ENCODE measurements at regions not wholly inside any gene's neighbourhood (a gene's known extent, or its start where the extent isn't known, plus 50 kb on each side); places are given as distances from the start of the nearest gene placed in this dataset.
"Not testable (repeated sequence)": the region's sequence is repeated elsewhere in the genome, so short reads cannot be mapped to it uniquely, and the experiment has no call there.

- ATAC-seq: no peak
- intact Hi-C loops (cut with DNase I, micrococcal nuclease): no loop called here
Measured at GRCh38 chr9:81031422-81032029, 657.8 kb downstream of the TLE1 start.

GRCh38 chr9:81030027-81030426 lies 659.3 kb downstream of the TLE1 start:
- intact Hi-C loops (cut with DNase I, micrococcal nuclease): no loop called here
- DNase-seq: no peak

More at GRCh38 chr9:81031422-81032029, 657.8 kb downstream of the TLE1 start:
- DNase-seq: no peak

GRCh38 chr9:81028504-81028903 lies 660.8 kb downstream of the TLE1 start:
- DNase-seq (no peak), ATAC-seq (no peak)
- intact Hi-C loops (cut with DNase I, micrococcal nuclease): no loop called here

More at GRCh38 chr9:81030027-81030426, 659.3 kb downstream of the TLE1 start:
- ATAC-seq: no peak

DNA sequence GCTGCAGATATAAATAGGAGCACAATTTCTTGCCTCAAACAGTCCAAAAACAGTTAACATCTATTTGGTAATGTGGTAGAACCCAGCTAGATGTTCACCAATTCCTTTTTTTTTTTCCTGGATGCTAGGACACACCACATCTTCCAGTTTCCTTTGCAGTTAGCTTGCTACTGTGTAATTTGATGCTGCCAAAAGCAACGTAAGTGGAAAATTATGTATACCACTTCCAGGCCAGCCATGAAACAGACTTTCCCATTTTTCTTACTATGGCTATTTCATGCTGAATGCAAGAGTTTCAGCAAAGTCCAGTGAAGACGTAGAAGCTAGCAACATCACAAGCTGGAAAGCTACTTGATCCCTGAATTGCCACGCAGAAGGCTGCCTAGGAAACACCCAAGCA lies 667.2 kb downstream of the TLE1 start:
- ATAC-seq (no peak), DNase-seq (no peak)

GRCh38 chr9:81014945-81015344 lies 674.4 kb downstream of the TLE1 start:
- DNase-seq, ATAC-seq: not testable (repeated sequence)

More for the DNA sequence above, 667.2 kb downstream of the TLE1 start:
- intact Hi-C loops (cut with DNase I, micrococcal nuclease): no loop called here

DNA sequence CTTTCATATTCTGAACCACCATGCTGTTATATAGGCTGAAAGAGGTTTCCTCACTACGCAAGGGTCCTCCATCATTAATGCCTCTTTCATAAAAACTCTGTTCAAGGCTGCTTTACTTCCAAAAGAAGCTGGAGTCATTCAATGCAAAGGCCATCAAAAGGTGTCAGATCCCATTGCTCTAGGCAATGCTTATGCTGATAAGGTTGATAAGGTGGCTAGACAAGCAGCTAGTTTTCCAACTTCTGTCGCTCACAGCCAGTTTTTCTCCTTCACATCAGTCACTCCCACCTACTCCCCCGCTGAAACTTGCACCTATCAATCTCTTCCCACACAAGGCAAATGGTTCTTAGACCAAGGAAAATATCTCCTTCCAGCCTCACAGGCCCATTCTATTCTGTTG lies 676.2 kb downstream of the TLE1 start:
- ATAC-seq; intact Hi-C loops (cut with DNase I, micrococcal nuclease); DNase-seq: not testable (repeated sequence)

More at GRCh38 chr9:81014945-81015344, 674.4 kb downstream of the TLE1 start:
- intact Hi-C loops (cut with DNase I, micrococcal nuclease): not testable (repeated sequence)

DNA sequence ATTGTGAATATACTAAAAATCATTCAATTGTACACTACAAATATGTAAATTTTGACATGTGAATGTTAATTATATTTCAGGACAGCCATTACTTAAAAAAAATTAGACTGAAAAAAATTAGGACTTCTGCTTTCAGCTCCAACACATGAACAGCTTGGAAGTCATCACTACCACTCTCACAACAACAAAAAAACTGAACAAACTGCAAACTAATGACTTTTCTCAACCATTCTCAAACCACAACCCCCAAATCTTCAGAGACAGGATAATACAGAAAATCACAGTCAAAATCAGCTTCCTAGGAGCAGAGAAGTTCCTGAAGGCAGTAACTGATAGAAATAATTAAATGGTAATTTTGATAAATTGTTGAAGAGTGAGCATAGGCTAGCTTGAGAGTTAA lies 686.4 kb downstream of the TLE1 start:
- intact Hi-C loops (cut with DNase I, micrococcal nuclease): no loop called here
- DNase-seq (no peak), ATAC-seq (no peak)

DNA sequence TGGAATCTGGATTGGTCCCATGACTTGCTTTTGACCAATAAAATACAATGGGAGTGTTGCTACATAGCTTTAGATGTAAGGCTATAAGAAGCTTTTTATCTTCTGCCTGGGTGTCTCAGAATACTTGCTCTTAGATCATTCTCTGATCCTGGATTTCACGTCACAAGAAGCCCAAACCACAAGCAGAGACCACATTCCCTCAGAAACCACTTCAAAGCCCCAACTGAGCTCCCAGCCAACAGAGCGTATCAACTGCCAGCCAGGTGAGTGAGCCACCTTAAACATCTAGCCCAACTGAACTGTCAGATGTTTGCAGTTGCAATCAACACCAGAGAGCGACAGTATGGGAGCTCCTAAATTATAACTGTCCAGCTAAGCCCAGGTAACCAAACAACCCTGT lies 687.1 kb downstream of the TLE1 start:
- DNase-seq (no peak), ATAC-seq (no peak)
- intact Hi-C loops (cut with DNase I, micrococcal nuclease): no loop called here

DNA sequence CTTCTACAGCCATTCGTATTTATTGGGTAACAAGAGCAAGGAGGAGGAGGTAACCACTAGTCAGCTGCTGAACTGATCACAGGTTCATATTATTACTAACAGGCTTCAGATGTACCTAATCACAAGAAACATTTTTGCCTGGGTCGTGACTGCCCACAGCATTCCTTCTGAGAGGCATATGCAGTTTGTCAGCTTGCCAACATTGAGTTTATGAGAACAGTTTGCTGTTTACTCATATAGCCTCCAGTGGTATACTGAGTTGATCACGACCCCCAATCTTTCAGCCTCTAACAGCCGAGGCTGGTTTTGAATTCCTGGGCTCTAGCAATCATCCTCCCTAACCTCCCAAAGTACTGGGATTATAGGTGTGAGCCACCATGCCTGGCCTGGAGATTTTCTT lies 693.6 kb downstream of the TLE1 start:
- intact Hi-C loops (cut with DNase I, micrococcal nuclease): no loop called here
- DNase-seq (no peak), ATAC-seq (no peak)

DNA sequence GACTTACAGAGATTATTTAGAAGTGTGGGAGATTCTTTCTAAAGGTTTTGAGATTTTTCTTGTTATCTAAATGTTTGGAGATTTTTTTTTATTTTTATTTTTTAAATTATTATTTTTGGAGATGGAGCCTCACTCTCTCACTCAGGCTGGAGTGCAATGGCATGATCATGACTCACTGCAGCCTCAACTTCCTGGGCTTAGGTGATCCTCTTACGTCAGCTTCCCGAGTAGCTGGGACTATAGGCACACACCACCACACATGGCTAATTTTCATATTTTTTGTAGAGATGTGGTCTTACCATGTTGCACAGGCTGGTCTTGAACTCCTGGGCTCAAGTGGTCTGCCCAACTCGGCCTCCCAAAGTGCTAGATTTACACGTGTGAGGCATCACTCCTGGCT lies 694.5 kb downstream of the TLE1 start:
- intact Hi-C loops (cut with DNase I, micrococcal nuclease): no loop called here
- ATAC-seq (no peak), DNase-seq (no peak)

DNA sequence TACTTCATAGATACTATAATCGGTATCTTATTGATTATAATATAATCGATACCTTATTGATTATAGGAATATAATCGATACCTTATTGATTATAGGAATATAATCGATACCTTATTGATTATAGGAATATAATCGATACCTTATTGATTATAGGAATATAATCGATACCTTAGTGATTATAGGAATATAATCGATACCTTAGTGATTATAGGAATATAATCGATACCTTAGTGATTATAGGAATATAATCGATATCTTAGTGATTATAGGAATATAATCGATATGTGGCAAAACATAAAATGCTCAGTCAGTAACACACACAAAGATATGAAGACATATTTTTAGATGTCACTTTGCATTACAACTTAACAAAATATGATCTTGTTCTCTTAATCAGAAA lies 703.8 kb downstream of the TLE1 start:
- DNase-seq; ATAC-seq; intact Hi-C loops (cut with DNase I, micrococcal nuclease): not testable (repeated sequence)

DNA sequence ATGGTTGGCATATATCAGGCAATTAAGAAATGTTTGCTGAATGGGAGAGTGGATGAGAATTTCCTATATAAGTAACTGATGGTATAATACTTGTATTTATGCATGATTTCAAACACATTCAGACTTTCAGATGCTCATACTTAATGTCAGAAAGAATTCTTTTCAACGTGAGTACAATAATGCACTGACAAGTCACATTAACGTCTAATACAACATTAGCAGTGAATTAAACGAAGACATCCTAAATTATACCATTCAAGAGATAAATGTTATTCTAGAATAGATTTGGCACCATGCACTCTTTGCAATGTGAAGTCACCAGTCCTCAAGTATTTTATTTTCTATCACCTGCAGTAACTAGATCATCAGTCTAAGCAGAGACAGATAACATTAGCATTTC lies 712.9 kb downstream of the TLE1 start:
- no peak for DNase-seq
- intact Hi-C loops (cut with DNase I, micrococcal nuclease): no loop called here
- no peak for ATAC-seq

DNA sequence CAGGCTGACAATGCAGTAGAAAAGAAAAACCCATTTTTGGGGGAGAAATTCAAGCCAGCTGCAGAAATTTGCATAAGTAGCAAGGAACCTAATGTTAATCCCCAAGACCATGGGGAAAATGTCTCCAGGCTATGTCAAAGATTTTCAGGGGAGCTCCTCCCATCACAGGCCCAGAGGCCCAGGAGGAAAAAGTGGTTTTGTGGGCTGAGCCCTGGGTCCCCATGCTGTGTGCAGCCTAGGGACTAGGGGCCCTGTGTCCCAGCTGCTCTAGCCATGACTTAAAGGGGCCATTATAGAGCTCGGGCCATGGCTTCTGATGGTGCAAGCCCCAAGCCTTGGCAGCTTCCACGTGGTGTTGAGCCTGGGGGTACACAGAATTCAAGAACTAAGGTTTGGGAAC lies 719.0 kb downstream of the TLE1 start:
- ATAC-seq; intact Hi-C loops (cut with DNase I, micrococcal nuclease); DNase-seq: not testable (repeated sequence)

DNA sequence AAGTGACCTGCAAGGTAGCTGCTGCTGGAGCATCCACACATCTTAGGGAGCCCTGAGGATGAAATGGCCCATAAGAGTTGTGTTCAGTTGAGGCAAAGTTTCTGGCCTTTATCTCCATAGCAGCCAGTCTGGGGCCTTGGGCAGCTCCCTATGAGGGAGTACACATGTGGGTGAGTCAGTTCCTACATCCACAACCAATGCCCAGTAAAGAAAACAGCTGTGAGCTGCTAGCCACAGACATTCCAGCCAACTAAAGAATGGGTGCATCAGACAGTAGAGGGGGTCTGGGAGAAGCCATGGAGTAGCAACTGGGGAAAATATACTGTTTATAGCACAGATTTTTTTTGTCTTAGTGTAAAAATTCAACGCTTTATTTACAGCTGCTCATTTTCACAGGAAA lies 720.7 kb downstream of the TLE1 start:
- DNase-seq: no peak
- no peak for ATAC-seq
- intact Hi-C loops (cut with DNase I, micrococcal nuclease): no loop called here

- ATAC-seq: no peak
- DNase-seq: no peak
- intact Hi-C loops (cut with DNase I, micrococcal nuclease): no loop called here
Measured at GRCh38 chr9:80964914-80965313, 724.4 kb downstream of the TLE1 start.

DNA sequence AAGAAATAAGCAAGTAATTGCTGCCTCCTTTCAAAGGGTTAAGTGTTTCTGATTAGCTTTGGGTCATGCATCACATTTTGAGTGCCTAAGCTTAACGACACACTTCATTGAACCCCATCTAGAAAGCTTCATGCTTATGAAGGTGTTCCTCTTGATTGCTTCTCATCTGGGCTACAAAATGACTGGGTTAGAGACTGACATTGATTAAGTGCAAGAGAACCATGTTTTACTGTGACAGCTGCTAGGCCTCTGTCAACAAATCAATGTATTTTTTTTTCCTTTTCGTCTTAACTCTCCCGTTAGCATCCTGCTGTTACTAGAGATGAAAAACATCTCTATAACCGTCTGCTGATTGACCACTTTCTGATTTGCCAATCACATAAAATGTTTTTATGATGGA lies 725.0 kb downstream of the TLE1 start:
- no peak for DNase-seq
- no peak for ATAC-seq
- intact Hi-C loops (cut with DNase I, micrococcal nuclease): no loop called here

DNA sequence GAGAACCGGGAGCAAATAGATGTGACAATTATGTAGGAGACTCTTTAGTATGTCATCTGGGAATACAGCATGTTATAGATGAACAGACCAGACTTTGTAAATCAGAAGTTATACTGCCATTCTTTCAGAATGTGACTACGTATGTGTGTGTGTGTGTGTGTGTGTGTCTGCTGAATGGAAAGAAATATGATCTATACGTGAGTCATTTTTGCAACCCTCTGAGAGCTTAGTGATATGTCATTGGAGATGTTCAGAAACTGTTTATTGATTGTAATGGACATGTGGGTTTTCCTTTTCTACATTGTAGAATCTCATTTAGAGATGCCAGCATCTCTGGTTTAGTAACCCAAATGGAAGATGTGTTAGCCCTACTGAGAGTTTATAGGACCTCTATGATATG lies 731.5 kb downstream of the TLE1 start:
- no peak for ATAC-seq
- intact Hi-C loops (cut with DNase I, micrococcal nuclease): no loop called here
- DNase-seq: no peak

DNA sequence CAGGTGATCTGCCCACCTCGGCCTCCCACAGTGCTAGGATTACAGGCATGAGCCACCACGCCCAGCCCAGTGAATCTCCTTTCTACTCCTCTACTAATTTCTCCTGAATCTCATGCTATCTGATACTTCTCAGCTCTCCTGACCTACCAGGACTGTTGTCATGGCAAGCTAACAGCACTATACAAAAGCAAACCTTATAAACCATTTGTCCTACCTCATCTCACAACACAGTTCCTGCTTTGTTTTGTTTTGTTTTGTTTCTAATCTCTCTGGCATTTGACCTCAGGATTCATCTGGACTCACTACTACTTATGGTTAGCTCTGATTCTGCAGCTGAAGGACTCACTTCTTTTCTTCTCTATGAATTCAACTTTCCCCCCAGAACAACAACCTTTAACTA lies 734.8 kb downstream of the TLE1 start:
- DNase-seq: no peak
- no peak for ATAC-seq
- intact Hi-C loops (cut with DNase I, micrococcal nuclease): no loop called here

- ATAC-seq (no peak), DNase-seq (no peak)
- intact Hi-C loops (cut with DNase I, micrococcal nuclease): no loop called here
Measured at GRCh38 chr9:80952363-80952922, 736.9 kb downstream of the TLE1 start.

- intact Hi-C loops (cut with DNase I, micrococcal nuclease): no loop called here
- no peak for ATAC-seq
- no peak for DNase-seq
Measured at GRCh38 chr9:80951675-80952074, 737.7 kb downstream of the TLE1 start.

GRCh38 chr9:80948876-80949275 lies 740.5 kb downstream of the TLE1 start:
- intact Hi-C loops (cut with DNase I, micrococcal nuclease): no loop called here
- ATAC-seq: no peak
- DNase-seq: no peak

Data from left colon (tissue), 2 donors.